Tibial artery (tissue), 4 donors: ENCODE measurements at regions not wholly inside any gene's neighbourhood (a gene's known extent, or its start where the extent isn't known, plus 50 kb on each side); places are given as distances from the start of the nearest gene placed in this dataset.
"Not testable (repeated sequence)": the region's sequence is repeated elsewhere in the genome, so short reads cannot be mapped to it uniquely, and the experiment has no call there.

Source experiments
- DNase-seq, 2 donors: peaks; one replicate each; pipeline ENCODE4 v3.0.0-alpha.2; 2019
- H3K27ac ChIP-seq, 2 donors: fragments of 200-600 bp; sonication (generic) in 1 of 2; 1 replicate in 1 of 2; 2 replicates in 1 of 2; pipeline ENCODE4 v1.5.1; 2018 to 2019; ENCODE audit warnings: mild to moderate bottlenecking in 1 of 2
- H3K27me3 ChIP-seq, 2 donors: fragments of 200-600 bp; sonication (generic) in 1 of 2; one replicate each; pipeline versions ENCODE4 v1.5.1 to v1.6.0; 2016 to 2019
- H3K36me3 ChIP-seq, 3 donors: fragments of 200-600 bp; sonication (generic) in 2 of 3; one replicate each; pipeline ENCODE4 v1.5.1; 2016 to 2019; ENCODE audit warnings: mild to moderate bottlenecking in 2 of 3
- H3K4me1 ChIP-seq, 4 donors: fragments of 200-600 bp; sonication (generic) in 2 of 4; 1 replicate in 3 of 4; 2 replicates in 1 of 4; pipeline ENCODE4 v1.5.1; 2016 to 2019
- H3K4me3 ChIP-seq, 2 donors: fragments of 200-600 bp; sonication (generic) in 1 of 2; 1 replicate in 1 of 2; 2 replicates in 1 of 2; pipeline ENCODE4 v1.5.1; 2018 to 2019; ENCODE audit warnings: mild to moderate bottlenecking in 2 of 2
- H3K9me3 ChIP-seq, 3 donors: fragments of 200-600 bp; sonication (generic) in 1 of 3; one replicate each; pipeline ENCODE4 v1.5.1; 2016 to 2019
- intact Hi-C: fragments of 100-400 bp; cut with DNase I; formaldehyde crosslinking; loops from one replicate; pipeline ENCODE4 v1.15.0; 2023; ENCODE audit warnings: low total_unique reads
- TF ChIP-seq, protein P1 (sequence below), 2 experiments: fragments of 200-600 bp in 1 of 2; fragments of 450-650 bp in 1 of 2; IDR thresholded peaks; one replicate each; pipeline ENCODE4 v1.5.1; 2017 to 2019; ENCODE audit warnings: antibody characterized with exemption in 2 of 2, mild to moderate bottlenecking in 1 of 2, moderate library complexity in 1 of 2

DNA sequence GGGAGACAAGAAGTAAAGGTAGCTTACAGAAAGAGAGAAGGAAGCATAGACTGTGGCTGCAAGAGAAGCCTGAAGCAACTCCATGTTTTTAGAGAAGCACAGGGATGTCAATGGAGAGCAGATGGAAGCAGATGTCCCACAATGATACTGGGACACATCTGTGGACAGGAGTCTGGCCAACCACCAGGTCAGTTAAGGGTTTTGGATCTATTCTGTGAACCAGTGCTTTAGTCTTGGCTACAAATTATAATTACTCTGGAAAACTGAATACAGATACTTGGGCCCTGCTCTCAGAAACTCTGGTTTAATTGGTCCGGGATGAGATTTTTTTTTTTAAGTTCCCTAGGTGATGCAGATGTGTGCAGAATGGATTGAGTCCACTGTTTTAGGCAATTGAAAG is 592.8 kb downstream of the CSNK1G3 start:
- Histone ChIP-seq H3K9me3 (no peaks in the 10 kb centered on the region), H3K27ac (no peak overlapping the region), H3K27me3 (no peaks in the 10 kb centered on the region), H3K36me3 (no peaks in the 10 kb centered on the region), H3K4me3 (no peak overlapping the region), H3K4me1 (no peaks in the 10 kb centered on the region)
- no peak for DNase-seq
- intact Hi-C loops: no loop called here
- TF ChIP-seq, protein P1, sequence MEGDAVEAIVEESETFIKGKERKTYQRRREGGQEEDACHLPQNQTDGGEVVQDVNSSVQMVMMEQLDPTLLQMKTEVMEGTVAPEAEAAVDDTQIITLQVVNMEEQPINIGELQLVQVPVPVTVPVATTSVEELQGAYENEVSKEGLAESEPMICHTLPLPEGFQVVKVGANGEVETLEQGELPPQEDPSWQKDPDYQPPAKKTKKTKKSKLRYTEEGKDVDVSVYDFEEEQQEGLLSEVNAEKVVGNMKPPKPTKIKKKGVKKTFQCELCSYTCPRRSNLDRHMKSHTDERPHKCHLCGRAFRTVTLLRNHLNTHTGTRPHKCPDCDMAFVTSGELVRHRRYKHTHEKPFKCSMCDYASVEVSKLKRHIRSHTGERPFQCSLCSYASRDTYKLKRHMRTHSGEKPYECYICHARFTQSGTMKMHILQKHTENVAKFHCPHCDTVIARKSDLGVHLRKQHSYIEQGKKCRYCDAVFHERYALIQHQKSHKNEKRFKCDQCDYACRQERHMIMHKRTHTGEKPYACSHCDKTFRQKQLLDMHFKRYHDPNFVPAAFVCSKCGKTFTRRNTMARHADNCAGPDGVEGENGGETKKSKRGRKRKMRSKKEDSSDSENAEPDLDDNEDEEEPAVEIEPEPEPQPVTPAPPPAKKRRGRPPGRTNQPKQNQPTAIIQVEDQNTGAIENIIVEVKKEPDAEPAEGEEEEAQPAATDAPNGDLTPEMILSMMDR (IDR thresholded peaks at IDR 0.05): no peak

DNA sequence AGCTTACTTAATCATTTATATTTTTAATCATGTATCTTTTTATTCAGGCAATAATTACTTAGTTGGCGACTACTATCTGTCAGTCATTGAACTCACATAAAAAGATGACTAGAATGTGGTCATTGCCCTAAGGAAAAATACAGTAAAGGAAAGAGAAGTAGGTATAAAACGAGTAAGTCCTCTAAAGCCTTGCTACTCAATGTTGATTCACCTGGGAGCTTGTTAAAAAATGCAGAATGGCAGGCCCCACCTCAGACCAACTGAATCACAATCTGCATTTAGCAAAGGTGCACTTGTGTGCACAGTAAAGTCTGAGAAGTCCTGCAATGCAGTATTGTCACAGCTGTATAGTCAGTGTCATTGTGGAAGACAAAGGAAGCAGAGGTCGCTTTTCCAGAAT is 592.4 kb downstream of the CSNK1G3 start:
- no peak for DNase-seq
- Histone ChIP-seq H3K27ac (no peak overlapping the region), H3K9me3 (no peaks in the 10 kb centered on the region), H3K4me1 (no peaks in the 10 kb centered on the region), H3K27me3 (no peaks in the 10 kb centered on the region), H3K36me3 (no peaks in the 10 kb centered on the region), H3K4me3 (no peak overlapping the region)
- intact Hi-C loops: no loop called here
- TF ChIP-seq, protein P1 (IDR thresholded peaks at IDR 0.05): no peak

DNA sequence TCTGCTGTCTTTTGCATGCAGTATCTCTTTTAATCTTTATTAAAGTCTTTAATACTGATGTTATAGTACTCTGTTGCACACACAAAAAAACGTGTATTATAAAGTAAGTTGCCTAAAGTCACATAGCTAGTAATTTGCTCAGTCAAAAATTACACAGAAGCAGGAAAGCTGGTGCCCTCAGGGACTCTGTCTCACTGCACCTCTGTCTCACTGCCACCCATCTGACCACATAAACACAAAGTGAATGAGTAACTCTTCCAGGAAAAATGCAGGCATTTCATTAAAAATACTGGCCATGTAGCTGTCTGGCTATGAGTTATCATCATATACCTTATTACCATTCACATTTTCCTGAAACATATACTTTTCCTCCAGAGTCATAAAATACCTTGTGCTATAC is 591.7 kb downstream of the CSNK1G3 start:
- H3K4me1 ChIP-seq: no peaks in the 10 kb centered on the region
- no peaks in the 10 kb centered on the region for H3K36me3 ChIP-seq
- DNase-seq: no peak
- no peak overlapping the region for H3K4me3 ChIP-seq
- no peak overlapping the region for H3K27ac ChIP-seq
- no peaks in the 10 kb centered on the region for H3K9me3 ChIP-seq
- TF ChIP-seq, protein P1 (IDR thresholded peaks at IDR 0.05): no peak
- no peaks in the 10 kb centered on the region for H3K27me3 ChIP-seq
- intact Hi-C loops: no loop called here

DNA sequence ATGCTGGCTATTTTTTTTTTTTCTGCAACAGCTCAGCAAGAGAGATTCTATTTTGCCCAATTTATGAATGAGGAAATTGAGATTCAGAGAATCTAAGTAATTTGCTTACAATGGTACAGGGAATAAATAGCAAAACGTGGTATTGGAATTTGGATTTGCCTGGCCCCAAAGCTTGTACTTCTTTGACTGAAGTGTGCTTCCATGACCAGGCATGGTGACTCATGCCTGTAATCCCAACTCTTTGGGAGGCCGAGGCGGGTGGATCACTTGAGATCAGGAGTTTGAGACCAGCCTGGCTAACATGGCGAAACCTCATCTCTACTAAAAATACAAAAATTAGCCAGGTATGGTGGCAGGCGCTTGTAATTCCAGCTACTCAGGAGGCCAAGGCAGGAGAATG is 591.1 kb downstream of the CSNK1G3 start:
- H3K27ac ChIP-seq, H3K4me3 ChIP-seq, intact Hi-C loops, H3K36me3 ChIP-seq, H3K27me3 ChIP-seq, DNase-seq, H3K9me3 ChIP-seq, H3K4me1 ChIP-seq: not testable (repeated sequence)

DNA sequence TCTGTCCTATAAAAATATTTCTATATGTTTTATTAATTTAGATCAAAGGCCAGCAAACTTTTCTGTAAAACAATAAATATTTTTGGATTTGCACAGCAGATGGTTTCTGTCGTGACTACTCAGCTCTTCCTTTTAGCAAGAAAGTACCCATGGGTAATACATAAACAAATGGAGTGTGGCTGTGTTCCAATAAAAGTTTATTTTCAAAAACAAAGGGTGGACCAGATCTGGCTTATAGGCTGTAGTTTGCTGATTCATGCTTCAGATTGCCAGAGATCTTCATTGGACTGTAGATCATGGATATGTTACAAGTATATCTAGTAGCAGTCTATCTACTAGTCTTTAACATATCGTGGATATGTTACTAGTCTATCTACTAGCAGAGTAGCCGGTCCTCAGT is 590.5 kb downstream of the CSNK1G3 start:
- Histone ChIP-seq H3K27me3 (no peaks in the 10 kb centered on the region), H3K4me1 (no peaks in the 10 kb centered on the region), H3K4me3 (no peak overlapping the region), H3K9me3 (no peaks in the 10 kb centered on the region), H3K36me3 (no peaks in the 10 kb centered on the region), H3K27ac (no peak overlapping the region)
- DNase-seq: no peak
- intact Hi-C loops: no loop called here
- TF ChIP-seq, protein P1 (IDR thresholded peaks at IDR 0.05): no peak

DNA sequence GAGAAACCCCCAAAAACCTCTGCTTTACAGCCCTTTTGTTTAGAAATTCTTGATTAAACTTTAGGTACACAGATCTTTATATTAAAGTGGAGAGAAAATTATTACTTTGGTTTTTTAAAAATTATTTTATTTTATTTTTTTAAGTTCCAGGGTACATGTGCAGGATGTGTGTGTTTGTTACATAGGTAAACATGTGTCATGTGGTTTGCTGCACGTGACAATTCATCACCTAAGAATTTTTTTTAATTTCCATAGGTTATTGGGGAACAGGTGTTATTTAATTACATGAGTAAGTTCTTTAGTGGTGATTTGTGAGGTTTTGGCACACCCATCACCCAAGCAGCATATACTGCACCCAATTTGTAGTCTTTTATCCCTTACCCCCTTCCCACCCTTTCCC is 581.7 kb downstream of the CSNK1G3 start:
- no peak for DNase-seq
- H3K36me3 ChIP-seq: no peaks in the 10 kb centered on the region
- no peak overlapping the region for H3K4me3 ChIP-seq
- H3K27me3 ChIP-seq: no peaks in the 10 kb centered on the region
- TF ChIP-seq, protein P1 (IDR thresholded peaks at IDR 0.05): no peak
- intact Hi-C loops: no loop called here
- H3K27ac ChIP-seq: no peak overlapping the region
- no peaks in the 10 kb centered on the region for H3K4me1 ChIP-seq
- no peaks in the 10 kb centered on the region for H3K9me3 ChIP-seq
